GM21737 (cell line): ENCODE measurements at regions not wholly inside any gene's neighbourhood (a gene's known extent, or its start where the extent isn't known, plus 50 kb on each side); places are given as distances from the start of the nearest gene placed in this dataset.
A peak's percentile ranks its signal among the peaks of the same experiment; 100 is the strongest.
"Not testable (repeated sequence)": the region's sequence is repeated elsewhere in the genome, so short reads cannot be mapped to it uniquely, and the experiment has no call there.

ENCODE experiments used
- ATAC-seq: cut with Tn5 transposase; IDR thresholded peaks from one replicate; pipeline ENCODE4 v1.9.1; 2021; ENCODE audit warnings: mild to moderate bottlenecking, moderate library complexity; ENCODE audit not compliant: unreplicated experiment

- ATAC-seq: no peak
Measured at GRCh38 chr2:175371378-175371777, 189.9 kb upstream of the ATP5MC3 start.

- peak; percentile 52 for ATAC-seq
Measured at GRCh38 chr2:175366815-175367214, 185.3 kb upstream of the ATP5MC3 start.

- no peak for ATAC-seq
Measured at GRCh38 chr2:175363699-175364098, 182.2 kb upstream of the ATP5MC3 start.

GRCh38 chr2:175362331-175362730 is 180.8 kb upstream of the ATP5MC3 start:
- no peak for ATAC-seq

- ATAC-seq: no peak
Measured at GRCh38 chr2:175359710-175360109, 178.2 kb upstream of the ATP5MC3 start.

GRCh38 chr2:175356901-175357300 is 175.4 kb upstream of the ATP5MC3 start:
- no peak for ATAC-seq

- ATAC-seq: no peak
Measured at GRCh38 chr2:175355246-175355645, 173.7 kb upstream of the ATP5MC3 start.

- no peak for ATAC-seq
Measured at GRCh38 chr2:175353275-175353674, 171.8 kb upstream of the ATP5MC3 start.

- ATAC-seq: no peak
Measured at GRCh38 chr2:175351512-175351911, 170.0 kb upstream of the ATP5MC3 start.

GRCh38 chr2:175350105-175350504 is 168.6 kb upstream of the ATP5MC3 start:
- ATAC-seq: no peak

GRCh38 chr2:175342085-175342484 is 160.6 kb upstream of the ATP5MC3 start:
- ATAC-seq: no peak

GRCh38 chr2:175330195-175330594 is 148.7 kb upstream of the ATP5MC3 start:
- ATAC-seq: no peak

GRCh38 chr2:175326801-175327200 is 145.3 kb upstream of the ATP5MC3 start:
- ATAC-seq: no peak

- not testable (repeated sequence) for ATAC-seq
Measured at GRCh38 chr2:175326164-175326563, 144.7 kb upstream of the ATP5MC3 start.

- no peak for ATAC-seq
Measured at GRCh38 chr2:175323162-175323561, 141.7 kb upstream of the ATP5MC3 start.

- ATAC-seq: no peak
Measured at GRCh38 chr2:175318542-175318941, 137.0 kb upstream of the ATP5MC3 start.

GRCh38 chr2:175317751-175318150 is 136.2 kb upstream of the ATP5MC3 start:
- no peak for ATAC-seq

- ATAC-seq: no peak
Measured at GRCh38 chr2:175312137-175312536, 130.6 kb upstream of the ATP5MC3 start.

- no peak for ATAC-seq
Measured at GRCh38 chr2:175310813-175311504, 129.4 kb upstream of the ATP5MC3 start.

- ATAC-seq: no peak
Measured at GRCh38 chr2:175309799-175310198, 128.3 kb upstream of the ATP5MC3 start.

GRCh38 chr2:175308005-175308404 is 126.5 kb upstream of the ATP5MC3 start:
- no peak for ATAC-seq

- ATAC-seq: no peak
Measured at GRCh38 chr2:175304541-175304940, 123.0 kb upstream of the ATP5MC3 start.

- ATAC-seq: no peak
Measured at GRCh38 chr2:175293776-175294175, 112.3 kb upstream of the ATP5MC3 start.
